OCI-LY1 (cell line): ENCODE measurements at regions not wholly inside any gene's neighbourhood (a gene's known extent, or its start where the extent isn't known, plus 50 kb on each side); places are given as distances from the start of the nearest gene placed in this dataset.

Experiments used
- H2AFZ ChIP-seq: fragments of 200-600 bp; sonication (generic), shearing (Covaris generic); 2 replicates; pipeline ENCODE4 v1.6.0; 2014; ENCODE audit warnings: antibody characterized with exemption, mild to moderate bottlenecking, low read length
- H3F3A ChIP-seq: fragments of 200-600 bp; sonication (generic), shearing (Covaris generic); 2 replicates; pipeline ENCODE4 v1.6.0; 2014; ENCODE audit warnings: mild to moderate bottlenecking, antibody characterized with exemption, low read length, moderate library complexity; ENCODE audit not compliant: insufficient read depth
- H3K27ac ChIP-seq: fragments of 200-600 bp; sonication (generic); 2 replicates; pipeline ENCODE4 v1.5.1; 2014; ENCODE audit warnings: low read length, mixed run types, mild to moderate bottlenecking, low read depth; ENCODE audit not compliant: poor library complexity, severe bottlenecking
- H3K27me3 ChIP-seq: fragments of 200-600 bp; sonication (generic); 2 replicates; pipeline ENCODE4 v1.6.0; 2014; ENCODE audit warnings: antibody characterized with exemption, mild to moderate bottlenecking, low read length, moderate library complexity; ENCODE audit not compliant: insufficient read depth
- H3K36me3 ChIP-seq: fragments of 200-600 bp; sonication (generic); 2 replicates; pipeline ENCODE4 v1.6.1; 2014; ENCODE audit warnings: mild to moderate bottlenecking, antibody characterized with exemption, low read length, moderate library complexity, mixed read lengths; ENCODE audit not compliant: insufficient read depth
- H3K4me1 ChIP-seq: fragments of 200-600 bp; sonication (generic); 2 replicates; pipeline ENCODE4 v1.5.1; 2014; ENCODE audit warnings: mild to moderate bottlenecking, low read length, moderate library complexity; ENCODE audit not compliant: insufficient read depth, severe bottlenecking
- H3K4me2 ChIP-seq: fragments of 200-600 bp; sonication (generic), shearing (Covaris generic); 2 replicates; pipeline ENCODE4 v1.6.1; 2014; ENCODE audit warnings: low read length
- H3K4me3 ChIP-seq: fragments of 200-600 bp; sonication (generic); 2 replicates; pipeline ENCODE4 v1.5.1; 2014; ENCODE audit warnings: low read length, low read depth, mild to moderate bottlenecking, mixed read lengths; ENCODE audit not compliant: poor library complexity, severe bottlenecking
- H3K79me2 ChIP-seq: fragments of 200-600 bp; shearing (Covaris generic); 2 replicates; pipeline ENCODE4 v1.6.1; 2016; ENCODE audit warnings: mixed run types, low read length, mixed read lengths; ENCODE audit not compliant: insufficient read depth
- H3K9ac ChIP-seq: fragments of 200-600 bp; sonication (generic), shearing (Covaris generic); 2 replicates; pipeline ENCODE4 v1.6.1; 2014; ENCODE audit warnings: mild to moderate bottlenecking, low read length, mixed read lengths
- H3K9me2 ChIP-seq: fragments of 200-600 bp; sonication (generic), shearing (Covaris generic); 2 replicates; pipeline ENCODE4 v1.6.1; 2014; ENCODE audit warnings: low read depth, mild to moderate bottlenecking, low read length, mixed read lengths
- H3K9me3 ChIP-seq: fragments of 200-600 bp; shearing (Covaris generic); 2 replicates; pipeline ENCODE4 v1.6.1; 2014; ENCODE audit warnings: low read length, mixed read lengths
- H4K20me1 ChIP-seq: fragments of 200-600 bp; sonication (generic), shearing (Covaris generic); 2 replicates; pipeline ENCODE4 v1.6.0; 2016; ENCODE audit warnings: mild to moderate bottlenecking, low read length; ENCODE audit not compliant: insufficient read depth
- EZH2 ChIP-seq: fragments of 200-600 bp; sonication (generic), shearing (Covaris generic); IDR thresholded peaks from 2 replicates; pipeline ENCODE4 v1.8.0; 2017; ENCODE audit warnings: borderline replicate concordance, mixed run types, mild to moderate bottlenecking, antibody characterized with exemption, low read length, moderate library complexity, mixed read lengths
- TF ChIP-seq, protein P1 (sequence below): fragments of 200-600 bp; sonication (generic), shearing (Covaris generic); IDR thresholded peaks from 2 replicates; pipeline ENCODE4 v1.5.1; 2017; ENCODE audit warnings: mild to moderate bottlenecking, antibody characterized with exemption, low read length, moderate library complexity, mixed read lengths

DNA sequence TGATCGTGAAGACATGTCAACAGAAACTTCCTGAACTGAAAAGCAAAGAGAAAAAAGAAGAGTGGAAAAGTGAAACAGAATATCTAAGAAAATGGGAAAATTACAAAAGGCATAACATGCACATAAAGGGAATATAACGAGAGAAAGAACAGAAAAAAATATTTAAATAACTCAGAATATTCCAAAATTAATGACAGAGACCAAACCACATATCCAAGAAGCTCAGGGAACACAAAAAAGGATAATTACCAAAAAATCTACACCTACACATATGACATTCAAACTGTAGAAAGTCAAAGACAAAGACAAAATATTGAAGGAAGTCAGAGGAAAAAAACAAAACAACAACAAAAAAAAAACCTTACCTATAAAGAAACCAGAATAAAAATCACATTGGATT, 105.5 kb downstream of the OR13A1 start:
- no peak for TF ChIP-seq EZH2
- TF ChIP-seq, protein P1, sequence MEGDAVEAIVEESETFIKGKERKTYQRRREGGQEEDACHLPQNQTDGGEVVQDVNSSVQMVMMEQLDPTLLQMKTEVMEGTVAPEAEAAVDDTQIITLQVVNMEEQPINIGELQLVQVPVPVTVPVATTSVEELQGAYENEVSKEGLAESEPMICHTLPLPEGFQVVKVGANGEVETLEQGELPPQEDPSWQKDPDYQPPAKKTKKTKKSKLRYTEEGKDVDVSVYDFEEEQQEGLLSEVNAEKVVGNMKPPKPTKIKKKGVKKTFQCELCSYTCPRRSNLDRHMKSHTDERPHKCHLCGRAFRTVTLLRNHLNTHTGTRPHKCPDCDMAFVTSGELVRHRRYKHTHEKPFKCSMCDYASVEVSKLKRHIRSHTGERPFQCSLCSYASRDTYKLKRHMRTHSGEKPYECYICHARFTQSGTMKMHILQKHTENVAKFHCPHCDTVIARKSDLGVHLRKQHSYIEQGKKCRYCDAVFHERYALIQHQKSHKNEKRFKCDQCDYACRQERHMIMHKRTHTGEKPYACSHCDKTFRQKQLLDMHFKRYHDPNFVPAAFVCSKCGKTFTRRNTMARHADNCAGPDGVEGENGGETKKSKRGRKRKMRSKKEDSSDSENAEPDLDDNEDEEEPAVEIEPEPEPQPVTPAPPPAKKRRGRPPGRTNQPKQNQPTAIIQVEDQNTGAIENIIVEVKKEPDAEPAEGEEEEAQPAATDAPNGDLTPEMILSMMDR = no peak
- Histone ChIP-seq H3K9ac (no peak overlapping the region), H4K20me1 (no peaks in the 10 kb centered on the region), H3K4me3 (no peak overlapping the region), H3K36me3 (no peaks in the 10 kb centered on the region), H3K4me1 (no peaks in the 10 kb centered on the region), H2AFZ (no peak overlapping the region), H3K27ac (no peak overlapping the region), H3K9me2 (no peaks in the 10 kb centered on the region), H3K79me2 (no peaks in the 10 kb centered on the region), H3K27me3 (no peaks in the 10 kb centered on the region), H3F3A (no peaks in the 10 kb centered on the region), H3K9me3 (0 out of 2 replicates have a peak, but pooled peaks cover 7% of the 10 kb centered on the region), H3K4me2 (no peak overlapping the region)

GRCh38 chr10:45211576-45211975, 103.8 kb downstream of the OR13A1 start:
- Histone ChIP-seq H3K9ac (no peak overlapping the region), H4K20me1 (no peaks in the 10 kb centered on the region)
- TF ChIP-seq EZH2 = no peak
- TF ChIP-seq, protein P1 = no peak

GRCh38 chr10:45219416-45219815, 96.0 kb downstream of the OR13A1 start:
- no peaks in the 10 kb centered on the region for H4K20me1 ChIP-seq
- no peaks in the 10 kb centered on the region for H3K9me2 ChIP-seq
- H3K27ac ChIP-seq = no peak overlapping the region
- no peaks in the 10 kb centered on the region for H3K79me2 ChIP-seq
- H3K36me3 ChIP-seq = no peaks in the 10 kb centered on the region
- H3K4me1 ChIP-seq = no peaks in the 10 kb centered on the region
- H3K4me3 ChIP-seq = no peak overlapping the region
- H3K4me2 ChIP-seq = no peak overlapping the region
- no peak overlapping the region for H2AFZ ChIP-seq
- H3K9ac ChIP-seq = no peak overlapping the region
- no peaks in the 10 kb centered on the region for H3K27me3 ChIP-seq
- TF ChIP-seq EZH2 = no peak
- TF ChIP-seq, protein P1 = no peak
- H3K9me3 ChIP-seq = no peaks in the 10 kb centered on the region
- H3F3A ChIP-seq = no peaks in the 10 kb centered on the region

More at GRCh38 chr10:45211576-45211975, 103.8 kb downstream of the OR13A1 start:
- Histone ChIP-seq H3K79me2 (no peaks in the 10 kb centered on the region), H3K4me3 (no peak overlapping the region), H3F3A (no peaks in the 10 kb centered on the region), H2AFZ (no peak overlapping the region), H3K27me3 (no peaks in the 10 kb centered on the region), H3K27ac (no peak overlapping the region), H3K9me2 (no peaks in the 10 kb centered on the region), H3K4me2 (no peak overlapping the region), H3K4me1 (no peaks in the 10 kb centered on the region), H3K9me3 (0 out of 2 replicates have a peak, but pooled peaks cover 7% of the 10 kb centered on the region), H3K36me3 (no peaks in the 10 kb centered on the region)
